Colonic mucosa (tissue), 4 donors: ENCODE measurements at regions not wholly inside any gene's neighbourhood (a gene's known extent, or its start where the extent isn't known, plus 50 kb on each side); places are given as distances from the start of the nearest gene placed in this dataset.

ENCODE experiments used
- DNase-seq: peaks from one replicate; pipeline ENCODE4 v3.0.0-alpha.2; 2020
- H3K27ac ChIP-seq: fragments of 200-600 bp; one replicate; pipeline ENCODE4 v1.8.0; 2021
- H3K27me3 ChIP-seq: fragments of 200-600 bp; one replicate; pipeline ENCODE4 v1.8.0; 2021
- H3K36me3 ChIP-seq: fragments of 200-600 bp; one replicate; pipeline ENCODE4 v1.8.0; 2021
- H3K4me1 ChIP-seq: fragments of 200-600 bp; one replicate; pipeline ENCODE4 v1.8.0; 2021; ENCODE audit warnings: mild to moderate bottlenecking
- H3K4me3 ChIP-seq: fragments of 200-600 bp; one replicate; pipeline ENCODE4 v1.8.0; 2021
- H3K9ac ChIP-seq, 2 donors: one replicate each; pipeline ENCODE4 v1.7.0; 2013; ENCODE audit warnings: control low read depth in 2 of 2, low read depth in 2 of 2, low read length in 2 of 2
- H3K9me3 ChIP-seq: fragments of 200-600 bp; one replicate; pipeline ENCODE4 v1.8.0; 2021
- intact Hi-C: fragments of 100-400 bp; cut with DNase I; formaldehyde crosslinking; loops from one replicate; pipeline ENCODE4 v1.14.1; 2022
- TF ChIP-seq, protein P1 (sequence below): fragments of 200-600 bp; IDR thresholded peaks from one replicate; pipeline ENCODE4 v1.8.0; 2022; ENCODE audit warnings: antibody characterized with exemption, mild to moderate bottlenecking
- donor health status: healthy.
- donor health status: DM: no; HTN: no; CAD: no.
- donor health status: DM: no; HTN: no; CAD: no.

DNA sequence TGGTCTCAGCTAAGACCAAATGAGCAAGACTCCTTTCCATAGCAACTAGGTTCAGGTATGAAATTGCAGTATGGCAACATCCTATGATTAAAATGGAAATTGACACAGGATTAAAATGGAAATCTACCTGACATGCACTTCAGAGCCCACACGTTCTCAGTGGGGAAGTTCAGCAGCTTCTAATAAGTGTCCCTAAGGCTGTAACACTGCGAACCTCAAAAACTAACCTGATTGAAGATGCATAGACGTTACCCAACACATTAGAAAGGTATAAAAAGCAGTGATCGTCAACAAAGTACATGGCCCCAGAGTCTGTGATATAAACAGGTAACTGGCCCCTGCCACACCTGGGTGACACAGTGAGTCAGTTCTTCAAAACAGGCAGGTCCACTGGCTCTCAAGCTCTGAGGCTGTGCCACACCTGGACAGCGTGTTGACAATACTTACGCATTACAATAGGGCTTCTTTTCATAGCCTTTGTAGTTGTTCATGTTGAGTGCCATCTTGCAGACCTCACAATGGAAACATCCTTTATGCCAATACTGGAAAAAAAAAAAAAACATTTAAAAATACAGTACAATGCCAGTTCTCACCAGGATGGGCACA is 274.9 kb upstream of the NEBL start:
- peak overlapping the region; percentile 66 for H3K27ac ChIP-seq
- peak; percentile 65 for DNase-seq
- H3K36me3 ChIP-seq, result no peaks in the 10 kb centered on the region
- TF ChIP-seq, protein P1, sequence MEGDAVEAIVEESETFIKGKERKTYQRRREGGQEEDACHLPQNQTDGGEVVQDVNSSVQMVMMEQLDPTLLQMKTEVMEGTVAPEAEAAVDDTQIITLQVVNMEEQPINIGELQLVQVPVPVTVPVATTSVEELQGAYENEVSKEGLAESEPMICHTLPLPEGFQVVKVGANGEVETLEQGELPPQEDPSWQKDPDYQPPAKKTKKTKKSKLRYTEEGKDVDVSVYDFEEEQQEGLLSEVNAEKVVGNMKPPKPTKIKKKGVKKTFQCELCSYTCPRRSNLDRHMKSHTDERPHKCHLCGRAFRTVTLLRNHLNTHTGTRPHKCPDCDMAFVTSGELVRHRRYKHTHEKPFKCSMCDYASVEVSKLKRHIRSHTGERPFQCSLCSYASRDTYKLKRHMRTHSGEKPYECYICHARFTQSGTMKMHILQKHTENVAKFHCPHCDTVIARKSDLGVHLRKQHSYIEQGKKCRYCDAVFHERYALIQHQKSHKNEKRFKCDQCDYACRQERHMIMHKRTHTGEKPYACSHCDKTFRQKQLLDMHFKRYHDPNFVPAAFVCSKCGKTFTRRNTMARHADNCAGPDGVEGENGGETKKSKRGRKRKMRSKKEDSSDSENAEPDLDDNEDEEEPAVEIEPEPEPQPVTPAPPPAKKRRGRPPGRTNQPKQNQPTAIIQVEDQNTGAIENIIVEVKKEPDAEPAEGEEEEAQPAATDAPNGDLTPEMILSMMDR, result no peak
- H3K9me3 ChIP-seq, result no peaks in the 10 kb centered on the region
- intact Hi-C loops, result no loop called here
- H3K9ac ChIP-seq, result no peak overlapping the region
- no peaks in the 10 kb centered on the region for H3K4me1 ChIP-seq
- peaks cover 7% of the 10 kb centered on the region for H3K27me3 ChIP-seq
- H3K4me3 ChIP-seq, result no peak overlapping the region

- H3K9ac ChIP-seq, result no peak overlapping the region
- H3K9me3 ChIP-seq, result no peaks in the 10 kb centered on the region
- H3K27me3 ChIP-seq, result peaks cover 7% of the 10 kb centered on the region
- H3K4me3 ChIP-seq, result no peak overlapping the region
- peak overlapping the region; percentile 66 for H3K27ac ChIP-seq
- no peaks in the 10 kb centered on the region for H3K4me1 ChIP-seq
- intact Hi-C loops, result no loop called here
- TF ChIP-seq, protein P1, result no peak
- no peaks in the 10 kb centered on the region for H3K36me3 ChIP-seq
- no peak for DNase-seq
These were observed 274.3 kb upstream of the NEBL start for GRCh38 chr10:21171197-21171935.

DNA sequence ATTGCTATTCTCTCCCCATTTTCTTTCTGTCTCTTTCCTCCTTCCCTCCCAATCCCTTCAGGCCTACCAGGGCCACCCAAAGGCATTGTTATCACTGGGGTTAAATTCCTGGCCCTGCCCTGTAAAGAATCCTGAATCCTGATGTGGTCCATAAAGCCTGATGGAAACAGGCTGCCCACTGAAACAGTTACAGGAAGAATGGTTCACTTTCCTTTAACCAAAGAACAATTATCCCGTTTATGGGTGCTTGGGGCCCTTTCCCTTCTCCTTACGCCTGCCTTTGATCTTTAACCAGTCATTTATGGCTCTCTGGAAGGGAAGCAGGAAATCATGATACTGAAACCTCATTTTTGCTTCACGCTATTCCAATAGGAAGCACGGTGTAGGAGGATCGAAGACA is 273.1 kb upstream of the NEBL start:
- no peaks in the 10 kb centered on the region for H3K9me3 ChIP-seq
- peak; percentile 45 for DNase-seq
- peaks cover 7% of the 10 kb centered on the region for H3K27me3 ChIP-seq
- TF ChIP-seq, protein P1, result no peak
- H3K9ac ChIP-seq, result no peak overlapping the region
- no peaks in the 10 kb centered on the region for H3K36me3 ChIP-seq
- no peaks in the 10 kb centered on the region for H3K4me1 ChIP-seq
- intact Hi-C loops, result no loop called here
- H3K4me3 ChIP-seq, result no peak overlapping the region
- H3K27ac ChIP-seq, result peak overlapping the region; percentile 26

- Histone ChIP-seq H3K9me3 (no peaks in the 10 kb centered on the region), H3K4me1 (no peaks in the 10 kb centered on the region), H3K36me3 (no peaks in the 10 kb centered on the region), H3K9ac (no peak overlapping the region), H3K27ac (no peak overlapping the region), H3K27me3 (peaks cover 4% of the 10 kb centered on the region), H3K4me3 (no peak overlapping the region)
- intact Hi-C loops, result no loop called here
- no peak for DNase-seq
- TF ChIP-seq, protein P1, result no peak
These were observed 272.2 kb upstream of the NEBL start for GRCh38 chr10:21169271-21169670.

GRCh38 chr10:21167288-21168010 is 270.3 kb upstream of the NEBL start:
- DNase-seq, result no peak
- Histone ChIP-seq H3K4me3 (no peak overlapping the region), H3K27me3 (no peaks in the 10 kb centered on the region), H3K9me3 (no peaks in the 10 kb centered on the region), H3K27ac (no peak overlapping the region), H3K36me3 (no peaks in the 10 kb centered on the region), H3K9ac (peak overlapping the region in 1 of 2 donors; percentile 55), H3K4me1 (no peaks in the 10 kb centered on the region)
- TF ChIP-seq, protein P1, result no peak
- intact Hi-C loops, result no loop called here
